ENCODE measurements at regions not wholly inside any gene's neighbourhood (a gene's known extent, or its start where the extent isn't known, plus 50 kb on each side); places are given as distances from the start of the nearest gene placed in this dataset.

DNA sequence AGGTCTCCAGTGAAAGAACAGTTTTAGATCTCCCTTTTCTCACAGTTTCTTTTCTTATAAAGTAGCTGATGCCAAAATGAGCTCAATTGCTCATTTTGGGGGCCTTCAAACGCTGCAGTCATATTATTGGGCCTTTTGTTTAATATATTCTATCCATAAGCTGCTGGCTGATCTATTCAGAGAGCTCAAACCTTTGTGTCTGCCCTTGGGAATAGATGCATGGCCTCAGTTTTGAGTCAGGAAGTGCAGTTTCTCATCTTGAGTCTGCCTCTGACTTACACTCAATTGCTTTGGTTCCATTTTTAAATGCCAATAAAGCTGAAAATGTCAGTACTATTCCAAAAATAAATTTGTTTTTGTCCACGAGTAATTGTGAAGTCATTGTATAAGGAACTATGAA is 468.9 kb downstream of the KLF12 start:
- no peak for TF ChIP-seq CTCF (IDR thresholded peaks at IDR 0.05; ENCODE audit: borderline replicate concordance, insufficient read depth, low read depth, low read length)
- no peak overlapping the region for H3K4me3 ChIP-seq (ENCODE audit: low read depth, low read length)

- TF ChIP-seq CTCF (IDR thresholded peaks at IDR 0.05; ENCODE audit: borderline replicate concordance, insufficient read depth, low read depth, low read length): no peak
- no peak overlapping the region for H3K4me3 ChIP-seq (ENCODE audit: low read depth, low read length)
These were observed 469.4 kb downstream of the KLF12 start for GRCh38 chr13:73664851-73665250.

DNA sequence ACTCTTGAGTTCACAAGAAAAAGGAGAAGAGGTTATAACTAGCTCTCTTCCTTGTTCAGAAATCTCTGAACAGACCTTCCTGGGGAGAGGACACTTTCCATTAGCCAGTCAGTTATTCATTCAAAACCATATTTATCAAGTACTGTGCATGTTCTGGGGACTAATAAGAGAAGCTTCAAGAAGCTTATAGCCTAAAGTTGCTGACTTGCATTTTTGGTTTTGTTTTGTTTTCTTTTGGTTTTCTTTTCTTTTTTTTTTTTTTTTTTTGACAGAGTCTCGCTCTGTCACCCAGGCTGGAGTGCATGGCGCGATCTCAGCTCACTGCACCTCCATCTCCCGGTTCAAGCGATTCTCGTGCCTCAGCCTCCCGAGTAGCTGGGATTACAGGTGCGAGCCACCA is 471.4 kb downstream of the KLF12 start:
- no peak for TF ChIP-seq CTCF (IDR thresholded peaks at IDR 0.05; ENCODE audit: borderline replicate concordance, insufficient read depth, low read depth, low read length)
- no peak overlapping the region for H3K4me3 ChIP-seq (ENCODE audit: low read depth, low read length)

DNA sequence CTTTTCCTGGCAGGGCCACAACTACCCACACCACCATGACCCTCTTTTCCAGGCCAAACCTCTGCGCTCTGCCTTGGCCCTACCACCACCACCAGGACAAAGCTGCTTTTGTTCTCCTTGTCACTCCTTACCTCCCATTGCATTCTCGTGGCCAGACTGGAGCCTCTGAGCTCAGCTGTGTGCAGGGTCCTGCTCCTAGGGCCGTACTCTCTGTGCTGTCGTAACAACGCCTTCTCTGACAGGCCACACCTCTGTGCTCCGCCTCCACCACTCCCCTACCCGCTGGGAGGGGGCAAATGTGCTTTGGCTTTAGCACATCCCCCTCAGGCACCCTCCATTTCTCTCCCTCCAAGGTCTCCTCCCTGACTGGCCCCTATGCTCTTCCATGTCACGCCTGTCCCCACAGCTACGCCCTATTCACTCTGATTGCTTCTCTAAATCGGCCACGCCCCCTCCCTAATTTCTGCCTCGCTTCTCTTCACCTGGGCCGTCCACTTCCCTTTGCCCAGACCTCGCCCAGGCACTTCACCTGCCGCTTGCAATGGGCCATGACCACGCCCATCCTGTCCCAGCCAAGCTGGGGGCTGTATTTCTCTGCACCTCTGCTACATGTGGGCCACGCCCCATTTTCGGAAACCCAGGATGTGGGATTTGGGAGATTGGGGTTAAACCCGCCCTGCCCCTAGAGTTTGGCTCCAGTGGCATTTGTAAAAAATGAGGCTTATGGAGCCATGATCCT is 472.3 kb downstream of the KLF12 start:
- H3K4me3 ChIP-seq (ENCODE audit: low read depth, low read length): no peak overlapping the region
- no peak for TF ChIP-seq CTCF (IDR thresholded peaks at IDR 0.05; ENCODE audit: borderline replicate concordance, insufficient read depth, low read depth, low read length)

DNA sequence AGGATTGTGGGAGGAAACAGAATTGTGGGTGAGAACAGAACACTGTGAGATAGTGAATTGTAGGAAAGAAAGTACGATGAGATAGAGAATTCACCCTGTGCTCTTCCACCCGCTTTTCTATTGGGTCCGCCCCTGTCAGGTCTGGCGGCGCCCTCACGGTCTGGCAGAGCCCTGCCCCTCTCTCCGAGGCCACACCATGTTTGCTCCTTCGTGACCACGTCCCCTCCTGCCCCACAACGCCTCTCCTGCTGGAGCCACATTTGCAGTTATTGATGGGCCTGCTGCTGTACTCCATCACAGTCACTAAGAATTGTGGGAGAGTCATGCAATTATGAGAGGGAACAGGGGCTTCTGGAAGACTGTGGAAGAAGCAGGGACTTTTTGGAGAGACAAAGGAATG is 473.1 kb downstream of the KLF12 start:
- TF ChIP-seq CTCF (IDR thresholded peaks at IDR 0.05; ENCODE audit: borderline replicate concordance, insufficient read depth, low read depth, low read length): no peak
- H3K4me3 ChIP-seq (ENCODE audit: low read depth, low read length): no peak overlapping the region

DNA sequence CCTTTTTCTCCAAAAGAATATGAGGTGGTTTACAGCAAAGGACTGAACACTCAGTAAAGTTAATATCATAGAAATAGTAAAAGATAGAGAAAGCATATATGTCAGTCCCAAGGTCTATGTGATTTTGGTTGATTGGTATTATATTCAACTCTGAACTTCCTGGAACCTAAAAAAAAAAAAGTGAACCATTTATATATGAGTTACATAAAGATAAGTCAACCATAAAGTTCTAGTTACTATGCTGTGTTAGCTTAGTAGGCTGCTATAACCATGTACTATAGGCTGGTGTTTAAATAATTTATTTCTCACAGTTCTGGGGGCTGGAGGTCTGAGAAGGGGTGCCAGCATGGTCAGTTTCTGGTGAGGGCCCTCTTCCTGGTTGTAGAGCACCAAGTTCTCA is 475.6 kb downstream of the KLF12 start:
- TF ChIP-seq CTCF (IDR thresholded peaks at IDR 0.05; ENCODE audit: borderline replicate concordance, insufficient read depth, low read depth, low read length): no peak

DNA sequence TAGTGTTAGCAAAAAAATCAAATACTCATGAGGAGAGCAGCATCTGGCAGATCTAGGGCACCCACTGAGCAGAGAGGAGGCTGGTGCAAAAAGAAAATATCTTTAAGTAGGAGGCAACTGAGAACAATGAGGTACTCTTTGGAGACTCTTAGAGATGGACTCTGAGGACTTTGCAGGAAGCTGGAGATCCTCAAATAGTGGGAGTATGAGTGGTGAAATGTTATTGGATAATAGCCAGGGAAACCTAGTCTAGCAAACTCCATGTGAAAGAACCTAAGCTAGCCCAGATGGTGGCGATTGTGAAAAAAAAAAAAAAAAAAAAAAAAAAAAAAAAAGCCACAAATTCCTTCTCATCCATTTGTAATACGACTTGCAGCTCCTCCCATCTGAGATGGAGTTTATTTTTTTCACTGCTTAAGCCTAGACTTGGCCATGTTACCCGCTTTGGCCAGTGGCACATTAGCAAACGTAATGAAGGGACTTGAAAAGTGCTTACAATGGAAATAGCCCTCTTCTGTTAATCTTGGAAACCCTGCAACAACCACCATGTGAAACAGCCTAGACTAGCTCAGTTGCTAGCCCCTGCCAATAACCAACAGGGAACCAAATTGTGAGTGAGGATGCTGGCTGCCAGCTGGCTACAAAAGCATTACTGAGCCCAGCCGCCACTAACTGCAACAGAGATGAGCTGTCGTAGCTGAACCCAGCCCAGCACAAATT is 476.2 kb downstream of the KLF12 start:
- no peak overlapping the region for H3K4me3 ChIP-seq (ENCODE audit: low read depth, low read length)
- TF ChIP-seq CTCF (IDR thresholded peaks at IDR 0.05; ENCODE audit: borderline replicate concordance, insufficient read depth, low read depth, low read length): no peak

More for the DNA sequence above, 475.6 kb downstream of the KLF12 start:
- H3K4me3 ChIP-seq (ENCODE audit: low read depth, low read length): no peak overlapping the region

Data from GM12875 (cell line).